ENCODE measurements at regions not wholly inside any gene's neighbourhood (a gene's known extent, or its start where the extent isn't known, plus 50 kb on each side); places are given as distances from the start of the nearest gene placed in this dataset.
"Not testable (repeated sequence)": the region's sequence is repeated elsewhere in the genome, so short reads cannot be mapped to it uniquely, and the experiment has no call there.

- no peaks in the 10 kb centered on the region for H3K36me3 Mint-ChIP-seq (ENCODE audit: low read depth)
- peaks cover 53% of the 10 kb centered on the region for H3K27me3 Mint-ChIP-seq
- peaks cover 5% of the 10 kb centered on the region for H3K4me1 Mint-ChIP-seq
- no peak overlapping the region for H3K4me3 Mint-ChIP-seq
- no peak for DNase-seq
- H3K27ac Mint-ChIP-seq = no peak overlapping the region
- H3K9me3 Mint-ChIP-seq = no peaks in the 10 kb centered on the region
- intact Hi-C loops (cut with micrococcal nuclease) = no loop called here
These were observed 62.0 kb upstream of the UNC5A start for GRCh38 chr5:176748073-176748966.

- no peak for DNase-seq
- intact Hi-C loops (cut with micrococcal nuclease) = no loop called here
- Mint-ChIP-seq H3K4me1 (peaks cover 5% of the 10 kb centered on the region), H3K27me3 (peaks cover 49% of the 10 kb centered on the region), H3K27ac (no peak overlapping the region), H3K36me3 (ENCODE audit: low read depth) (no peaks in the 10 kb centered on the region), H3K4me3 (no peak overlapping the region), H3K9me3 (peaks cover 4% of the 10 kb centered on the region)
These were observed 61.1 kb upstream of the UNC5A start for GRCh38 chr5:176748967-176749935.

GRCh38 chr5:176750144-176750543, 60.2 kb upstream of the UNC5A start:
- intact Hi-C loops (cut with micrococcal nuclease) = no loop called here
- H3K4me3 Mint-ChIP-seq = no peak overlapping the region
- H3K36me3 Mint-ChIP-seq (ENCODE audit: low read depth) = no peaks in the 10 kb centered on the region
- H3K27me3 Mint-ChIP-seq = peaks cover 46% of the 10 kb centered on the region
- DNase-seq = no peak
- peaks cover 5% of the 10 kb centered on the region for H3K4me1 Mint-ChIP-seq
- peaks cover 12% of the 10 kb centered on the region for H3K9me3 Mint-ChIP-seq
- no peak overlapping the region for H3K27ac Mint-ChIP-seq

GRCh38 chr5:176754376-176754973, 55.9 kb upstream of the UNC5A start:
- Mint-ChIP-seq H3K27me3 (peaks cover 48% of the 10 kb centered on the region), H3K4me3 (no peak overlapping the region), H3K9me3 (peaks cover 12% of the 10 kb centered on the region), H3K4me1 (no peaks in the 10 kb centered on the region), H3K36me3 (ENCODE audit: low read depth) (no peaks in the 10 kb centered on the region), H3K27ac (no peak overlapping the region)
- intact Hi-C loops (cut with micrococcal nuclease) = no loop called here
- no peak for DNase-seq

GRCh38 chr5:176755593-176755992, 54.8 kb upstream of the UNC5A start:
- peaks cover 12% of the 10 kb centered on the region for H3K9me3 Mint-ChIP-seq
- H3K27ac Mint-ChIP-seq; DNase-seq; H3K4me1 Mint-ChIP-seq; H3K4me3 Mint-ChIP-seq; H3K36me3 Mint-ChIP-seq (ENCODE audit: low read depth); intact Hi-C loops (cut with micrococcal nuclease): not testable (repeated sequence)
- H3K27me3 Mint-ChIP-seq = peaks cover 50% of the 10 kb centered on the region

GRCh38 chr5:176757569-176757968, 52.8 kb upstream of the UNC5A start:
- peaks cover 37% of the 10 kb centered on the region for H3K27me3 Mint-ChIP-seq
- H3K36me3 Mint-ChIP-seq (ENCODE audit: low read depth); H3K4me1 Mint-ChIP-seq; H3K4me3 Mint-ChIP-seq; DNase-seq; H3K27ac Mint-ChIP-seq; intact Hi-C loops (cut with micrococcal nuclease): not testable (repeated sequence)
- H3K9me3 Mint-ChIP-seq = peaks cover 12% of the 10 kb centered on the region

All from activated CD4-positive, alpha-beta T cell treated with anti-CD3 and anti-CD28 coated beads, Interleukin-2, amount 10 ng/mL, durations not matched to agents 24 days and 14 days (primary cell).